Endothelial cell (in vitro differentiated cells): ENCODE measurements at regions not wholly inside any gene's neighbourhood (a gene's known extent, or its start where the extent isn't known, plus 50 kb on each side); places are given as distances from the start of the nearest gene placed in this dataset.

Experiments
- DNase-seq: peaks from one replicate; pipeline ENCODE4 v3.0.0; 2021; ENCODE audit warnings: low spot score
- H3K27ac Mint-ChIP-seq: one replicate; pipeline ENCODE4 v1.8.0; 2021; ENCODE audit warnings: mixed read lengths, inconsistent platforms; ENCODE audit not compliant: unreplicated experiment
- H3K27me3 Mint-ChIP-seq: one replicate; pipeline ENCODE4 v1.8.0; 2021; ENCODE audit warnings: mild to moderate bottlenecking, moderate library complexity, mixed read lengths, inconsistent platforms; ENCODE audit not compliant: unreplicated experiment
- H3K36me3 Mint-ChIP-seq: one replicate; pipeline ENCODE4 v1.8.0; 2021; ENCODE audit warnings: mild to moderate bottlenecking, low read depth, mixed read lengths, inconsistent platforms; ENCODE audit not compliant: unreplicated experiment
- H3K4me1 Mint-ChIP-seq: one replicate; pipeline ENCODE4 v1.8.0; 2021; ENCODE audit warnings: mild to moderate bottlenecking, mixed read lengths, inconsistent platforms; ENCODE audit not compliant: unreplicated experiment
- H3K4me3 Mint-ChIP-seq: one replicate; pipeline ENCODE4 v1.8.0; 2021; ENCODE audit warnings: mild to moderate bottlenecking, mixed read lengths, inconsistent platforms; ENCODE audit not compliant: unreplicated experiment
- H3K9me3 Mint-ChIP-seq: one replicate; pipeline ENCODE4 v1.8.0; 2021; ENCODE audit warnings: mixed read lengths, inconsistent platforms; ENCODE audit not compliant: unreplicated experiment
- TF ChIP-seq, protein P1 (sequence below): fragments of 200-600 bp; sonication (generic); IDR thresholded peaks from one replicate; pipeline ENCODE4 v1.5.0; 2021; ENCODE audit warnings: antibody characterized with exemption; ENCODE audit not compliant: unreplicated experiment

- Mint-ChIP-seq H3K27ac (no peak overlapping the region), H3K27me3 (no peaks in the 10 kb centered on the region), H3K36me3 (no peaks in the 10 kb centered on the region), H3K4me1 (no peaks in the 10 kb centered on the region), H3K4me3 (no peak overlapping the region), H3K9me3 (no peaks in the 10 kb centered on the region)
- no peak for DNase-seq
- TF ChIP-seq, protein P1, sequence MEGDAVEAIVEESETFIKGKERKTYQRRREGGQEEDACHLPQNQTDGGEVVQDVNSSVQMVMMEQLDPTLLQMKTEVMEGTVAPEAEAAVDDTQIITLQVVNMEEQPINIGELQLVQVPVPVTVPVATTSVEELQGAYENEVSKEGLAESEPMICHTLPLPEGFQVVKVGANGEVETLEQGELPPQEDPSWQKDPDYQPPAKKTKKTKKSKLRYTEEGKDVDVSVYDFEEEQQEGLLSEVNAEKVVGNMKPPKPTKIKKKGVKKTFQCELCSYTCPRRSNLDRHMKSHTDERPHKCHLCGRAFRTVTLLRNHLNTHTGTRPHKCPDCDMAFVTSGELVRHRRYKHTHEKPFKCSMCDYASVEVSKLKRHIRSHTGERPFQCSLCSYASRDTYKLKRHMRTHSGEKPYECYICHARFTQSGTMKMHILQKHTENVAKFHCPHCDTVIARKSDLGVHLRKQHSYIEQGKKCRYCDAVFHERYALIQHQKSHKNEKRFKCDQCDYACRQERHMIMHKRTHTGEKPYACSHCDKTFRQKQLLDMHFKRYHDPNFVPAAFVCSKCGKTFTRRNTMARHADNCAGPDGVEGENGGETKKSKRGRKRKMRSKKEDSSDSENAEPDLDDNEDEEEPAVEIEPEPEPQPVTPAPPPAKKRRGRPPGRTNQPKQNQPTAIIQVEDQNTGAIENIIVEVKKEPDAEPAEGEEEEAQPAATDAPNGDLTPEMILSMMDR, result no peak
These were observed 295.7 kb upstream of the TRIB2 start for GRCh38 chr2:12421046-12421445.

DNA sequence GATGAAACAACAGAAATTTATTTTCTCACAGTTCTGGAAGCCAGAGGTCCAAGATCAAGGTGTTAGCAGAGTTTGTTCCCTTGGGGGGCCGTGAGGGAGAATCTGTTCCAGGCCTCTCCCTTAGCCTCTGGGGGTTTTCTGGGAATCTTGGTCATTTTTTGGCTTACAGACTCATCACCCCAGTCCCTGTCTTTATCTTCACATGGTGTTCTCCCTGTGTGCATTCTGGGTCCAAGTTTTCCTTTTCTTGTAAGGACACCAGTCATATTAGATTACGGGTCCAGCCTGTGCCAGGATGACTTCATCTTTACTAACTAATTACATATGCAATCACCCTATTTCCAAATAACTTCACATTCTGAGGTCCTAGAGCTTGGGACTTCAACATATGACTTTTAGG is 292.5 kb upstream of the TRIB2 start:
- H3K4me3 Mint-ChIP-seq, result no peak overlapping the region
- no peaks in the 10 kb centered on the region for H3K9me3 Mint-ChIP-seq
- TF ChIP-seq, protein P1, result no peak
- peaks cover 6% of the 10 kb centered on the region for H3K4me1 Mint-ChIP-seq
- no peak for DNase-seq
- peaks cover 4% of the 10 kb centered on the region for H3K27me3 Mint-ChIP-seq
- no peak overlapping the region for H3K27ac Mint-ChIP-seq
- H3K36me3 Mint-ChIP-seq, result no peaks in the 10 kb centered on the region

- Mint-ChIP-seq H3K4me3 (no peak overlapping the region), H3K9me3 (no peaks in the 10 kb centered on the region), H3K36me3 (no peaks in the 10 kb centered on the region), H3K27ac (no peak overlapping the region), H3K27me3 (peaks cover 4% of the 10 kb centered on the region), H3K4me1 (peaks cover 6% of the 10 kb centered on the region)
- TF ChIP-seq, protein P1, result no peak
- DNase-seq, result no peak
These were observed 291.9 kb upstream of the TRIB2 start for GRCh38 chr2:12424809-12425208.

GRCh38 chr2:12428324-12428723 is 288.4 kb upstream of the TRIB2 start:
- Mint-ChIP-seq H3K27me3 (peaks cover 4% of the 10 kb centered on the region), H3K36me3 (no peaks in the 10 kb centered on the region), H3K4me1 (peaks cover 10% of the 10 kb centered on the region), H3K4me3 (no peak overlapping the region), H3K27ac (no peak overlapping the region), H3K9me3 (no peaks in the 10 kb centered on the region)
- DNase-seq, result no peak
- TF ChIP-seq, protein P1, result no peak

- TF ChIP-seq, protein P1, result no peak
- no peak overlapping the region for H3K27ac Mint-ChIP-seq
- H3K27me3 Mint-ChIP-seq, result peaks cover 4% of the 10 kb centered on the region
- H3K36me3 Mint-ChIP-seq, result no peaks in the 10 kb centered on the region
- H3K4me1 Mint-ChIP-seq, result peaks cover 10% of the 10 kb centered on the region
- no peaks in the 10 kb centered on the region for H3K9me3 Mint-ChIP-seq
- DNase-seq, result no peak
- no peak overlapping the region for H3K4me3 Mint-ChIP-seq
These were observed 287.9 kb upstream of the TRIB2 start for GRCh38 chr2:12428786-12429185.
